ENCODE measurements at regions not wholly inside any gene's neighbourhood (a gene's known extent, or its start where the extent isn't known, plus 50 kb on each side); places are given as distances from the start of the nearest gene placed in this dataset.
"Not testable (repeated sequence)": the region's sequence is repeated elsewhere in the genome, so short reads cannot be mapped to it uniquely, and the experiment has no call there.

DNA sequence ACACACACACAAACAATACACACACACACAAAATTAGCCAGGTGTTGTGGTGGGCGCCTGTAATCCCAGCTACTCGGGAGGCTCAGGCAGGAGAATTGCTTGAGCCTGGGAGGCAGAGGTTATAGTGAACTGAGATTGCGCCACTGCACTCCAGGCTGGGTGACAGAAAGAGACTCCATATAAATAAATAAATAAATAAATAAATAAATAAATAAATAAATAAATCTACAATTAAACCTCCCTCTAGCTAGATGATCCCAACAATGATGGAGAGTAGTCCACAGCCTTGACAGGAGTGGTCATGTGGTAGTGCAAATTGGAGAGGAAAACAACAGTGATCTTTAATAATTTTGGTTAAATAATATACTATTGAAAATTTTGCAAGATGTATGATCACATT, 1739.0 kb upstream of the C9orf72 start:
- DNase-seq: no peak

DNA sequence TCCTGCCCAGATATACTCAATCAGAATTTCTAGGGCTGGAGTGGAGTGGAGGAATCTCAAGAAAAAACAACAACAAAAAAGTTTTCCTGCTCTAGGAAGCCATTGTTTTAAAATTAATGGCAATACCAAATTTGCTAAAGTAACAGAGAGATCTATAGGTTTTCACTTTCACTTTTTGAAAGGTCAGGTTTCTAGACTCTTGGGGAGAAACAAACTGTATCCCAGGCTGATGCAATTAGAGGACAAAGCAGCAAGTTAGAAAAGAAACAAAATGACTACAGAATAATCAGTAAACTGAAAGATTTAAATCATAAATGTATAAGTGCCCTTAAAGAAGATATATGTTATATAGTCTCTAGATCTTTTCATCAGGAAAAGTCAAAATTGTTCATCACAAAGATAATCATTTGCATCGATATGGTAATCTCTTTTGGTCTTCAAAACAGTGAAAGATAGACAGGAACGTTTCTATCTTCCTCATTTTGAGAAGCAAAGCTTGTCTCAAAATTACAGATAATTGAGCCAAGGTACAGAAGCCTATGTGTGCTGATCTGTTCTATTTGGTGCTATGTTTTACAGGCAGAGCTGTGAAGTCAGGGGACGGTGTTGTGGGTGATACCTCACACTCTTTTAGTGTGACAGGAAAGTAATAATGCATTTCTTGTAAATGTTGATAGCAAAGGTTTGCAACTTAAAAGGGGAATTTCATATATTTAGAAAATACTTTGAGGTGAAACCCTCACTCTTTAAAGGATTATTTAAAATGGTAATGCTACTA, 1746.6 kb upstream of the C9orf72 start:
- no peak for DNase-seq

DNA sequence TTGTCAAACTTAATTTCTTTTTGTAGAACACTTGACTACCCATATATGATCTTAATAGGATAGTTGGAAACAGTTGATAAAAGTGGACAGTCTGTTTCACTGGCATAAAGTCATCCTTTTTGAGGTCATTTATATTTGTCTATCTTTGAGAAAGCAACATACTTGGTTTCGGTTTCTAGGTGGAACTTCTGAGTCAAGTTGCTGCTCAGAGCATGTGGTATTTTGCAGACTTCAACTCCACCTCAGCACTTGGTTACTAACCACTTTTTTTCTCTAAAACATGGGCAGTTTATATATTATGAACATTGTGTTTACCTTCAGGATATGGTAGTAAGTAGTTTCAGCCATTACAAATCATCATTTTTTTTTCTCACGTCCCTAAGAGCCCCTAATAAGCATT, 1749.0 kb upstream of the C9orf72 start:
- no peak for DNase-seq

DNA sequence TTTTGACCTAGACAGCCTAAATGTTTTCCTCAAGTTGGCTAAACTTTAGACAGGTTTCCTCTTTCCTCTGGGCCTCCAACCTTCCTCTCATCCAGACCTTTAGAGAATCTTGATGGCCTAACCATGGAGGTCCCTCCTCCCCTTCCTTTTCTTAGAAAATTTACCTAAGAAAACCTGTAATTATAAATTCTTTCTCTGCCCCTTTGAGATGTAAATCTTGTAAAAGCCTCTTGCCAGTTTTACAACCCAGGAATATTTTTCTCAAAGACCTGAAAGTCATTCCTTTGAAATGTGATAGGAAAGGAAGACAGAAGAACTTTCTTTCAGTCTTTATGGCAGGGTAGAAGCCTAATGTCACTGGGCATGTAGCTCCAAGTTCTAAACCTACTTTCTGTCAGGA, 1752.6 kb upstream of the C9orf72 start:
- no peak for DNase-seq

DNA sequence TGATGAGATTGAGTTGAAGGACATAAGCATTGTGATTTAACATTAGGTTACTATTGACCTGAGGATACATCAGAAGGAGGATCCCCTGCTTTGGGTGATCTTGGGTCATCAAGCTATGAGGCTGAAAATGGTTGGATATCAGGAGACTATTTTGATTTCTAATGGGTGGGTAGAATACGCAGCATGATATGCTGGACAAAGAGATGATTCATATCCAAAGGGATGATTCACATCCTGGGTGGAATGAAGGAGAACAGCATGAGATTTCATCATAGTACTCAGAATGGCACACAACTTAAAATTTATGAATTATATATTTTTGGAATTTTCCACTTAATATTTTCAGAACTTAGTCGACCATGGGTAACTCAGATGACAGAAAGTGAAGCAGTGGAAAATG, 1759.5 kb upstream of the C9orf72 start:
- no peak for DNase-seq

DNA sequence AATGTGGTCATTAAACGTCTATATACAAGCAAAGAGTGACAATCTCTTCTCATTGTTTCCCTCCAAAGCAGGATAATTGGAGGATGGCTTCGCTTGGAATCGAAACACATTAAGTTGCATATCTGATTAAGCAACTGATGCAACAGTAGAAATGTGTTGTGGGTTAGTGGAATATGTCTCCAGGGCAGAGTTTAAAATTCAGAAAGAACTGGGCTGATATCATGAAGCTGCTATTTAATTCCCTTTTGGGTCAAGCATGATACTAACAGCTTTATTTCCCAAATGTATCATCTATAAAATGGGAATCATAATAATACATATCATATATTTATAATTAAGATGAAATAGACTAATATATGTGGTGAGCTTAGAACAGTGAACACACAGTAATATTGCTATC, 1763.0 kb upstream of the C9orf72 start:
- no peak for DNase-seq

DNA sequence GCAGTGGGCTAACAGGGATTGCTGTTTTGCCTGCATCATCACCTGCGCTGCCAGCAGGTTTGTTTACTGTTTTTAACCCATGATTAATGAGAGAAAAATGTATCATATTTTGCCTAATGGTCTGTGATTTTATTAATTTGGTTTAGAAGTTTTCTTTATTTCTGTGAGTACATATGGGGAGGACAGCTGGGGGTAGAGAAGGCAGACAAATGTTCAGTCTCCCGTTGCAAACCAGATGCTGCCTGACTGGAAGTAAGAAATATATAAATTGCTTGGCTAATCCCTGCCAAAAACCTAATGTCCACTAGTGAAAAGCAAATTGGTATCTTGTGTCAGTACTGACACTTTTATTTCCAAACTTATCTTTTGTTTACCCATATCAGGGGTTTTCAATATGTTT, 1766.1 kb upstream of the C9orf72 start:
- no peak for DNase-seq

DNA sequence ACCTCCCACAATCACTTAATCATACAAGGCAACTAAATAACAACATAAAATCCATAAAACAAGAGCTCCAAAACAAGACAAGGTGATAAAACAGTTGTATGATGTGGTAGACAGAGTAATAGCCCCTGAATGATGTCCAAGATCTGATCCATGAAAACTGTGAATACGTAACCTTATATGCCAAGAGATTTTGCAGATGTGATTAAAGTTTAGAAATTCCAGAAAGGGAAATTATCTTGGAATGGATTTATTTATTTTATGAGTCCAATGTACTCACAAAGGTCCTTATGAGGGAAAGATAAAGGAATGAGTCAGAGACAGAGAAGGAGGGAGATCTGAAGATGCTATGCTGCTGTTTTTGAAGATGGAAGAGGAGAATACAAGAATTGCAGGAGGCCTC, 1775.7 kb upstream of the C9orf72 start:
- DNase-seq: no peak

DNA sequence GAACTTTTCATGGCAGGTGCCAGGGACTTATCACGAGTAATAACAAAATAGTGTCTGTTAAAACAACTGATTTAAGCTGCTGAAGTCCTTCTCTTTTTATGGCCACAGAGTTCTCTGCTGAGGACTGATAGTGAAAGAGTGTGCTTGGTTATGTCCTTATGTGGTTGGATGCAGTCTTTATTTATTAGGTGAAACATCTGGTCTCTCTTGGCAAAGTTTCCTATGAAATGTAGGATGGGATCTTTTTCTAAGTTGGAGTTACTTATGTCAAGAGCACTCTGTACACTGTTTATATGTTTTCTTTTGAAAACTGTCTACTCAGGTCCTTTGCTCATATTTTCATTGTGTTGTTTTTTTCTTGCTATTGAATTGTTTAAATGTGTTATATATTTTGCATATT, 1816.1 kb upstream of the C9orf72 start:
- no peak for DNase-seq

DNA sequence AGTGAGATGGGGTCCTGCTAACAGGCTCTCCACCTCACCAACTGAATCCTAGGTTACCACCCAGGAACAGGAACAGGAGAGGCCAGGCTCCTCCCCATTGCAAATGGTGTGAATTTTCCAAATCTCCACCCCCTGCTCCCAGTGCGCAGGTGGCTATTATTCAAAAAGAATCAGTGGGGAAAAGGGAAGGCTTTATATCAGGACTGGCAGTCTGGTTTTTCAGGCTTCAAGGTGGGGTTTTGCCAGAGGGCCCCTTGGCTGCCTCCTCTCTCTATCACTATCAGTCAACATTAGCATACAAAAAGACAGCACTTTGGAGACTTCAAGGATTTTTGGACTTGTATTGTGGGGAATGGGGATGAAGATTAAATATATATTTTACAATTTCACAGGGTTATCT, 1817.6 kb upstream of the C9orf72 start:
- no peak for DNase-seq

DNA sequence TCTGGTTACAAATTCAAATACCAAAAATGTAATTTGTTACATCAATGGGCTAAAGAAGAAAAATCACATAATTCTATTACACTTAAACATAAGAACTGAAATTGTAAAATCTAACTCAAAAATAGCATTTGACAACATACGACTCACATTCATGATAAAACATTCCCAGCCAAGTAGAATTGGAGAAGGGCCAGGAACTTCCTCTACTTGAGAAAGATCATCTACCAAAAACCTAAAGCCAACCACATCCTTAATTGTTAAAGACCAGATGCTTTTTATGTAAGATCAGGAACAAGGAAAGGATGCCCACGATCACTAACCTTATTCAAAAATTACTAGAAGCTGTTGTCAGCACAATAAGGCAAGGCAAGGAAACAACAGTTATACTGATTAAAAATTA, 1819.8 kb upstream of the C9orf72 start:
- DNase-seq: no peak

DNA sequence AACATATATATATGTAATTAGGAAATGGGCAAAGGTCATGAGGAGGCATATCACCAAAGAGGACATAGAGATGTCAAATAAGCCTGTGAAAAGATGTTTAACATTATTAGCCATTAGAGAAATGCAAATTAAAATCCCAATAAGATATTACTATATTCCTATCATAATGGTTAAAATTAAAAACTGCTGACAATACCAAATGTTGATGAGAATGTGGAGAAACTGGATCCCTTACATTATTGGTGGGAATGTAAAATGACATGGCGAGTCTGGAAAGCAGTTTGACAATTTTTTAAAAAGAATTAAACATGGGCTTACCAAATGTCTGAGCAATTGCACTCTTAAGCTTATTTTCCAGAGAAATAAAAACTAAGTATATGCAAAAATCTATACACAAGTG, 1821.6 kb upstream of the C9orf72 start:
- no peak for DNase-seq

DNA sequence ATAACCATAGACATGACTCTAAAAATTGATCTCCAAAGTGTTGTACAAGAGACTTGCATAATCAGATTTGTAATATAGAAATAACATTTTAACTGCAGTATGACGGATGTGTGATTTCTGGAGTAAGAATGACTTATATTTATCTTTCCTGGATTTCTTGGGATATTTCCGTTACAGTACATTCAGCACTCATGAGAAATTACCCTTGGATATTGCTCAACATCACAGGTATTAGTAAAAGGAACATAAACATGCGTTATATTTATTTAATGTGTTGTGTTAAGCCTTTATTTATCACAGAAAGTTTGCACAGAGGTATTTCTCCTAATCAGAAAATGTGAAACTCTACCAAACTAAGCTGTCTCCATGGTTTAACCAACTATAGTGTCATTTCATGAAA, 1823.9 kb upstream of the C9orf72 start:
- no peak for DNase-seq

DNA sequence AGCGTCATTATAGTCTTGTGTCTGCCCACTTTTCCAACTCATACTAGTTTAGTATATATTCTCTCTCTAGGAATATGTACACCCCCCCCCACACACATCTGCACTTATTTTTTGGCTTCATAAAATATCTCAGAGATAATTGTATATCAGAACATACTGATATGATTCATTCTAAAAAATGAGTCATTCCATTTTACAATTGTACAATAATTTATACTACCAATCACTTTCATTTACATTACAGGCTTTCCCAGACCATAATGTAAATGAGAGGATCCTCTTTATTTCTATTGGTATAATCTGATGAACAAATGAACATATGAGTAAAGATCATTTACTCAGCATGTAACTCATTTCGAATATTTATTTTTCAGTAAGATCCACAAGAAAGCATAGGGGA, 1842.9 kb upstream of the C9orf72 start:
- no peak for DNase-seq

DNA sequence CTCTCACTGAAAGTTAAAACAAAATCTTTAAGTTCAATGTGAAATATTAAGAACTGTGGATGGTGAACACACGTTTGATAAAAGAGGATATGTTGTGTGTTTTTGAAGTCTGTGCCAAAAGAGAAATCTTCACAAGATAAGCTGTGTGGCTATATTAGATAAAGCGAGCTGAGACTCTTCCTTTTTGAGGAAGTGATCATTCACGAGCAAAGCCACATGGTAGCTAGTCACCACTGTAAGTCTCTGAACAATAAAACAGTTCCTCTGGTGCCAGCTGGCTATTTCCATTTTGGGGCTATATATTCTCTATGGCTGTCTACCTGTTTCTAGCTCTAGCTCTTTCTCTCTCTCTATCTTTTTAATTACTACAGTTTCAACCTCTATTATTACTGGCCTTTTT, 1849.2 kb upstream of the C9orf72 start:
- DNase-seq: no peak

DNA sequence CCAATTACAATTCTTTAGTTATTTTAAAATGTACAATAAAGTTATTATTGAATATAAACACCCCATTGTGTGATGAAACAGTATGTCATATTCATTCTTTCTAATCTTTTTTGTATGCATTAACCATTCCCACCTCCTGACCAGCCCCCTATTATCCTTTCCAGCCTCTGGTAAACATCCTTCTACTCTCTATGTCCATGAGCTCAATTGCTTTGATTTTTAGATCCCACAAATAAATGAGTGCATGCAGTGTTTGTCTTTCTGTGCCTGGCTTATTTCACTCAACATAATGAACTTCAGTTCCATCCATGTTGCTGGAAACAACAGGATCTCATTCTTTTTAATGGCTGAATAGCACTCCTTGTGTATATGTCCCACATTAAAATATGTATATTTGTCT, 1858.9 kb upstream of the C9orf72 start:
- DNase-seq: no peak

DNA sequence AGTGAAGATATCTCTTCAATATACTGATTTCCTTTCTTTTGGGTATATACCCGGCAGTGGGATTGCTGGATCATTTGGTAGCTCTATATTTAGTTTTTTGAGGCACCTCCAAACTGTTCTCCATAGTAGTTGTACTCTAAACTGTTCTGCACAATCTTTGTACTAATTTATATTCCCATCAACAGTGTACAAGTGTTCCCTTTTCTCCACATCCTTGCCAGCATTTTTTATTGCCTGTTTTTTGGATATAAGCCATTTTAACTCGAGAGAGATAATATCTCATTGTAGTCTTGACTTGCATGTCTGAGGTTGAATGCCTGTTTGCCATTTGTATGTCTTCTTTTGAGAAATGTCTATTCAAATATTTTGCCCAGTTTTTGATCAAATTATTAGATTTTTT, 1859.4 kb upstream of the C9orf72 start:
- DNase-seq: not testable (repeated sequence)

DNA sequence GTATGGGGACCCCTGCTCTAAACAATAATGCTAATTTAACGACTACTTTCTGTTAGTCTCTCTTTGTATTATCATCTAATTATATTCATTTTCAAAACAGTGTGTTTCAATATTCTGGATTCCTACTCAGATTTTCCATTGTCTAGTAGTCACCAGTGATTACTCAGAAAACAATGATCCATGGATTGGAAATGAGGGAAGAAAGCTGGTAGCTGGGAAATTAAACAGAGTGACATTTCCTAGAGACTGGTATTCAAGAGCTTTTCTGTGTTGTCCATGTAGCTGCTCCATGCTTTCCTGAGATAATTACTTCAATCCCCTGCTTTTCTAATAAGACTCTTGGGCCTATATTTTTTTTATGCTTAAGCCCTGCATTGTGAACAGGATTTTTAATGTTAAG, 1862.1 kb upstream of the C9orf72 start:
- DNase-seq: no peak

DNA sequence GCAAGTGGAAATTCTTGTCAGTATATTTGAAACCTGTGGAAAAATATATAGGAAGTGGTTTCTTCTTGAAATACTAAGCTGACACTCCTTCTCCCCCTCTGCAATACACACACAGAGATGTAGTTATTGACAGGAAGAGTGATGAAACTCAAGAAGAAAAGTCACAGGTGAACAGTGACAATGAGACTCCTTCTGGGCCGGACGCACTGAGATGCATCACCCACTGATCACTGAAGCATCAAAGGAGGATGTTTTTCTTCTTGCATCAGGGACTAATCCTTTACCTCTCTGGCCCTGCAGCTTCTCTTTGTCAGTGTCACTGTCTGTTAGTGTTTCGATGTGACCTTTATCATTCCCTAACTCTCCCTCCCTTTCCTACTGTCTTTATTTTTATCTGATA, 1864.2 kb upstream of the C9orf72 start:
- no peak for DNase-seq

DNA sequence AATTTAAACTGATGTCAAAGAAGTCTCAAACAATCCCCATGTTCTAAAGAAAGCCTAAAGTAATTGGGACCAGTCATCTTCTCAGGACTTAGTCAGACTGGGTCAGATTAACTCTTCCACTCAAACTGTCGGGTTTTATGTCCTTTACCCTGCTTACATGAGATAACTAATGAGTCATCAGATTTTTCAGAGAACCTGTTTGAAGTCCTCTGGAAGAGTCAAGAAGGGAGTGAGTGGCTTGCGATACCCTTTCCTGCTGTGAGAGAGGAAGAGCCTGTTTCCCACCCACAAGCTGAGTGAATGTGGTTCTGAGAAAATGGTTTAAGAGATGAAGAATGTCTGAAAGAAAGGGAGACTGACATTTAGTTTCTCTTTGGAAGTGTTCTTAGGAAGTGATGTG, 1866.7 kb upstream of the C9orf72 start:
- no peak for DNase-seq

DNA sequence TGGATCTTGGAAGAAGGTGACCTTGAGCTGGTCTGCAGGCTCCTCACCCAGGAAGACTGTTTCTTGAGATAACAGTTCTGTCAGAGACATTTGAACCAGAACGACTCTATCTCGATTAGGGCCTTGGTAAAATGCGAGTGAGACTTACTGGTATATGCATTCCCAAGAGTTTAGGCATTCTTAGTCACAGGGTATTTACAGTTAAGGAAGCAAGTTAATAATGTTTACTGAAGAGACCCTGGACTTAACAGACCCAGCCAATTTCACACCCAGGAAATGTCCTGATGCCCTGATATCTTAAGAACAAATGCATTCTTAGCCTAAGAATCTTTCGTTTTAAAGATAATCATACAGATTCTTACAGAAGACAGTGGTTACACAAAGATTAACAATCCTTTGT, 1867.2 kb upstream of the C9orf72 start:
- no peak for DNase-seq

DNA sequence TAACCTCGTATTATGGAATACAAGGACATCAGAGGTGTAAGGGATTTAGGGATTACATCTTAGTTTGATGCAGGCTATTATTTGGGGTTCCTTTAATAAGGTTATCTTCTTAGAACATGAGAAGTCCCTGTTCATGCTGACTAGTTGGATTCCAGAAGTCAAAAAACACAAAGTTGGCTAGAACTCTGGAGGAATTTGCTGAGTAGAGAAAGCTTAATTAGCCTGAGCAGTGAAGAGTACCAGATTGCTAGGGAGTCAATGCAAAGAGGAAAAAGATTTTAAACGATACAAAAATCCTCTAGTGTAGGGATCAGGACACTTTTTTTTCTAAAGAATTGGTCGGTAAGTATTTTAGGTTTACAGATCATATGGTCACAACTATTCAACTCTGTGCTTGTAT, 1872.5 kb upstream of the C9orf72 start:
- DNase-seq: no peak

DNA sequence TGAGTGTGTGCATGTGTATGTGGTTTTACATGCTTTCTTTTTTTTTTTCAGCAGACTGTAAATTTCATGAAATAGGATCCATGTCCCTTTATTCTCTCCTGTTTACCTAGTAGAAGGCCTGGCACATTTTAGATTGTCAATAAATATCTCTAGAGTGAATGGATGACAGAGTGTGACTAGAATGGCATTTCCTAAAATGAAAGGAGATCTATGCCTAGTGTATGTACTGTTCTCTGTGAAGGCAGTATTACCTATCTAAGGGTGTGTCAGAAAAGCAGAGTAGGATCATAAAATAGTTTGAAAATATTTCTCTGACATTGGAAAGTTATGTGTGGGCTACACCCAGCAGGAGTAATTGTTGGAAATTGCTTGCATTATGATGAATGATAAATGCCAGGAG, 1876.0 kb upstream of the C9orf72 start:
- no peak for DNase-seq

DNA sequence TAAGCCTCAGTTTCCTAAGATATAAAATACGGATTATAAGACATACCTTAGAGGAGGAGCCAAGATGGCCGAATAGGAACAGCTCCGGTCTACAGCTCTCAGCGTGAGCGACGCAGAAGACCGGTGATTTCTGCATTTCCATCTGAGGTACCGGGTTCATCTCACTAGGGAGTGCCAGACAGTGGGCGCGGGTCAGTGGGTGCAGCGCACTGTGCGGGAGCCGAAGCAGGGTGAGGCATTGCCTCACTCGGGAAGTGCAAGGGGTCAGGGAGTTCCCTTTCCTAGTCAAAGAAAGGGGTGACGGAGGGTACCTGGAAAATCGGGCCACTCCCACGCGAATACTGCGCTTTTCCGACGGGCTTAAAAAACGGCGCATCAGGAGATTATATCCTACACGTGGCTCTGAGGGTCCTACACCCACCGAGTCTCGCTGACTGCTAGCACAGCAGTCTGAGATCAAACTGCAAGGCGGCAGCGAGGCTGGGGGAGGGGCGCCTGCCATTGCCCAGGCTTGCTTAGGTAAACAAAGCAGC, 1877.1 kb upstream of the C9orf72 start:
- DNase-seq: not testable (repeated sequence)

DNA sequence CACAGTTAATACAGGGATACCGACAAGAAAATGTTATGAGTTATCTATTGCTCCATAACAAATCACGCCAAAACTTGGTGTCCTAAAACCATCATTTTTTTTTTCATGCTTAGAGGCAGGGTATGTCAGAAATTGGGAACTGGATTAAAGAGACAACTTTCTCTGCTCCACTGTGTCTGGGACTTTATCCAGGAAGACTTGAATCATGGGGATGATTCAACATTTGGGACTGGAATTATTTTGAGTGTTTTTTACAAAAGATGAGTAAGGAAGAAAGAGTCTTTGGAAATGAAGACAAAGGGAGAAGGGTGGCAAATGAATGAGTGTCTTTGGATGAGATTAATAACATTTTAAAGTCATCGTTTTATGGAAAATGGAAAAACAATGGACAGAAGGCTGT, 1883.7 kb upstream of the C9orf72 start:
- DNase-seq: no peak
